Fibroblast of the aortic adventitia (primary cell): ENCODE measurements at regions not wholly inside any gene's neighbourhood (a gene's known extent, or its start where the extent isn't known, plus 50 kb on each side); places are given as distances from the start of the nearest gene placed in this dataset.

Source experiments
- DNase-seq: peaks from one replicate; pipeline ENCODE4 v3.0.0-alpha.2; 2010; ENCODE audit warnings: low read depth
- H3K4me3 ChIP-seq: 2 replicates; pipeline ENCODE4 v1.5.1; 2011; ENCODE audit warnings: low read depth, mild to moderate bottlenecking, control low read depth, low read length, moderate library complexity
- CTCF ChIP-seq: IDR thresholded peaks from 2 replicates; pipeline ENCODE4 v1.5.1; 2011; ENCODE audit warnings: mild to moderate bottlenecking, low read length, control low read depth, inconsistent platforms; ENCODE audit not compliant: insufficient read depth

GRCh38 chr18:26764177-26764576 lies 101.3 kb downstream of the AQP4 start:
- no peak for TF ChIP-seq CTCF
- no peak overlapping the region for H3K4me3 ChIP-seq
- no peak for DNase-seq

- TF ChIP-seq CTCF: no peak
- no peak for DNase-seq
- no peak overlapping the region for H3K4me3 ChIP-seq
Observed at GRCh38 chr18:26763446-26764110, 101.9 kb downstream of the AQP4 start.

GRCh38 chr18:26757263-26758019 lies 108.1 kb downstream of the AQP4 start:
- no peak for DNase-seq
- no peak for TF ChIP-seq CTCF
- no peak overlapping the region for H3K4me3 ChIP-seq

- no peak overlapping the region for H3K4me3 ChIP-seq
- no peak for TF ChIP-seq CTCF
- DNase-seq: no peak
Observed at GRCh38 chr18:26756556-26756955, 109.0 kb downstream of the AQP4 start.

- no peak for TF ChIP-seq CTCF
- DNase-seq: no peak
- H3K4me3 ChIP-seq: no peak overlapping the region
Observed at GRCh38 chr18:26746826-26747475, 118.6 kb downstream of the AQP4 start.

GRCh38 chr18:26746398-26746797 lies 119.1 kb downstream of the AQP4 start:
- TF ChIP-seq CTCF: no peak
- DNase-seq: peak; percentile 20
- no peak overlapping the region for H3K4me3 ChIP-seq
